Dedifferentiated amniotic fluid mesenchymal stem cell (primary cell): ENCODE measurements at regions not wholly inside any gene's neighbourhood (a gene's known extent, or its start where the extent isn't known, plus 50 kb on each side); places are given as distances from the start of the nearest gene placed in this dataset.
"Not testable (repeated sequence)": the region's sequence is repeated elsewhere in the genome, so short reads cannot be mapped to it uniquely, and the experiment has no call there.

ENCODE experiments used
- DNase-seq: peaks from one replicate; pipeline ENCODE4 v3.0.0-alpha.2; 2016; ENCODE audit errors: extremely low spot score

DNA sequence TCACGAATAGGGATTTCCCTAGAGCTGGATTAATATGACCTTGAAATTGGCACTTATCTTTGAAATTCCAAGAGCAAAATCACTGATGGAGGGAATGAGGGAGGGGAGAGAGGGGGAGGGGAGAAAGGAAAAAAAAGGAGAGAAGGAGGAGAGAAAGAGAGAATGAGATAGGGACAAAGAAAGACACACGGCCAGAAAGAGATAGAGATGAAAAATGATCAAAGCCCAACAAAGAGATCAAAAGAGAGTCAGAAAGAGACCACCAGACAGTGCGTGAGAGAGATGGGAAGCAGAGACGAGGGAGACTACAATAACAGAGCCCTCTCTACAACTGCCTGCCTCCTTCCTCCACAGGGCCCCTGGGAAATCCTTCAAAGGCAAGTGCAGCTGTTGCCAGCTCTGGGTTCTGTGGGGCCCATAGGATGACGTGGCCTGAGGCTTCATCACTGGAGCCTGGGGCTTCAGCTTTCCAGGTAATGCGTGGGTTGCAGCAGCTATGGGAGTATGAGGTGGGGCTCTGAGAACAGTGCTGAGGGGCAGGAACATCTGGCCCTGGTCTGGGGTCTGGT, 58.3 kb upstream of the SHB start:
- DNase-seq = no peak

DNA sequence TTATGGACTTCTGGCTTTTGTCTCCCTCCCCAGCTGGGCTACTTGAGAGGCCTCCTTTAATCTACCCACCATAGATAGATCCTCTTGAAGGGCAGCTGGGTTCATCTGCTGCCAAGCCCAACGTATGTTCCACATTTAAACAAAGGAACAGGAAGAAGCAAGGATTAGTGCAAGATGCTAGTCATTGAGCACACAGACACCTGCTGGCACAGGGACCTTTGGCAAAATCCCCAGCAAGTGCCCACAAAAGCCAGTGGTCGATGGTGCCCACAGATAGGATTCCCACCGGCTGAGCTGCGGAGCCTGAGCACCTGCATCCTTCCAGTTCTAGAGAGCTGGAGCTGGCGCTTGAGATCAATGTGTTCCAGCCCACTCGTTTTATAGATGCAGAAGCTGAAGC, 57.7 kb upstream of the SHB start:
- DNase-seq = no peak

DNA sequence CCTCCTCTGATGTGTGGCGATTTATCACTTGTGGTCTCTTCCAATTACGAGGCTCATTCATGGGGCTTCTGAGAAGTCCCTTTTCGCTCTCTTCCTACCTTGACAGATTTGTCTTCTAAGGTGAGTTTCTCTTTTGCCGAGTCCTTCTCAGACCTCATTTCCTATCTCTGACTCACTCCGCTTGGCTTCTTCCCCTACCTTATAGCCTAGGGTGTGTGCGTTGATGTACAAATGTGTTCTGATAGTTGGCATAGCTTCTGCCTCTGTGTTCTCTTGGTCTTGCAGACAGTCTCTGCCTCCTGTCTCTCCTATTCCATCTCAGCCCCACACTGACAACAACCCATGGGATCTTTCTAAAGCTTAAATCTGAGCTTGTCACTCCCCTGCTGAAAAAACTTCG, 56.9 kb upstream of the SHB start:
- no peak for DNase-seq

DNA sequence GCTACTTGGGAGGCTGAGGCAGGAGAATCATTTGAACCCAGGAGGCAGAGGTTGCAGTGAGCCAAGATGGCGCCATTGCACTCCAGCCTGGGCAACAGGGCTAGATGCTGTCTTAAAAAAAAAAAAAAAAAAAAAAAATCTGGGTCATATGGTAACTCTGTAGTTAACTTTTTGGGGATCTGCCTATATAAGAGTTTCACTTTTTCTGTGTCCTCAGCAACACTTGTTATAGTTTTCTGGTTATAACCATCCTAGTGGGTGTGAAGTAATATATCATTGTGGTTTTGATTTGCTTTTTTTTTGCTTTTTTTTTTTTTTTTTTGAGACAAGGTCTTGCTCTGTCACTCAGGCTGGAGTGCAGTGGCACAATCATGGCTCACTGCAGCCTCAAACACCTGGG, 54.3 kb upstream of the SHB start:
- DNase-seq = not testable (repeated sequence)

DNA sequence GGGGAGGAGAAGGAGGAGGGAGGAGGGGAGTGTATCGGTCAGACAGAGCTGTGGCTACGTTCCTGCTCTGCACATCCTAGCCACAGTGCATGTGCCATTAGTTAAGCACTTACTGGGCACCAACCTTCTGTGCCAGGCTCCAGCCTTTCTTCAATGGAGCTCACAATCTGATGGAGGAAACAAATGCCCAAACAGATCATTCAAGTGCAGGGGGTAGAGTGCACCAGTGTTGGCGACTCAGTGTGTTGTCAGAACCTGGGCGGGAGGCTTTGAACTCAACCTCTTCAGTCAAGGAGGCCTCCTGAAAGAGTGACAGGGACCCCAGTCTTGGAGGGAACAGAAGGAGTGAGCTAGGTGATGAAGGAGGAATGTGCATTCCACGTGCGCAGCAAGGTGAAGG, 51.9 kb upstream of the SHB start:
- DNase-seq = no peak

DNA sequence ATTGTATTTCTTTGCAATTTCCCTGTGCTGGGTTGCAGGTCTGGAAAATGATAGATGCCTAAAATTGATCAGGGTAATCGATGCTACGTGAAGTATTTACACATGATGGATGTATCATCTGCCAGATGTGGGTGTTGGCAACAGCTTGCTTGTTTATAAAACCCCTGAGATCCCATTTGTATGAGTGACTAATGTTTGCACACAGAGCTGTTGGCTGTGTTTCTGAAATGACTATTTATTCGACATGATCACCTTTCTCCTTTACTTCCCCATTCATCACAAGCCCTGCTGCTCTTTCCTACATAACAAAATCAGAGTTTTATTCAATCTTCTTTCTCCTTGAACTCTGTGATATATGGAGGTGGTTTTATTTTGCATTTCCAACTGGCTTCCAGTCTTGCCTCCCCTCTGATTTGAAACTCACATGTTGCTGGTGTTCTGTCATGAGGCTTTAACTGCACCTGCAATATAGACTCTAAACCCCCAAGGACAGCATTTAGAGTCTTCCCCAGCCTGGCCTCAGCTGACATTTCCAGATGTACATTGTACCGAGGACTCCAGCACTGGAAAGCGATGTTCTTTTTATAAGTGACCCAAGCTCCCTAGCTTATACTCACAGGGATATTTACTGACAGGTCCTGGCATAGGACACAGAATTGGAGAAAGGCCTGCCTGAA, 50.7 kb upstream of the SHB start:
- DNase-seq = no peak

DNA sequence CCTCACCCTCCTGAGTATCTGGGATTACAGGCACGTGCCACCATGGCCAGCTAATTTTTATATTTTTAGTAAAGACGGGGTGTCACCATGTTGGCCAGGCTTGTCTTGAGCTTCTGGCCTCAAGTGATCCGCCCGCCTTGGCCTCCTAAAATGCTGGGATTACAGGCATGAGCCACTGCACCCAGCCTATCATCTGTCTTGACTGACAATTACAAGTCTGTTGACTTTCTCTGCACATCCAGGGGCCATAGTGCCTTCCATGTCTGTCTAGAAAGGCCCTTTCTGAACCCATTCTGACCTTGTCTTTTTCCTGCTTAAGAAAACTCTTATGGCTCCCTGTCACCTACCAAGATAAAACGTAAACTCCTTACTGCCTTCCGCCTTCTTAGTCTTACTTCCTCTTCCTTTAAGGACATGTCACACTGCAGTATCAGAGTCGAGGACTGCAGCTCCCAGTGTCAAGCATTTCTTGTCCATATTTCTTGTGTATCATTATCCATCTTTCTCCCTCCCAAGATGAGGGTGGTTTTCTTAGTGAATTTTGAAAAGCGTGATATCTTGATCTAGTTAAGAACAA, 49.9 kb upstream of the SHB start:
- no peak for DNase-seq
